Activated CD8-positive, alpha-beta memory T cell treated with anti-CD3 and anti-CD28 coated beads, Interleukin-2, amount 10 ng/mL, durations not matched to agents 7 days and 5 days (primary cell): ENCODE measurements at regions not wholly inside any gene's neighbourhood (a gene's known extent, or its start where the extent isn't known, plus 50 kb on each side); places are given as distances from the start of the nearest gene placed in this dataset.

Source experiments
- ATAC-seq: fragments of 150-1000 bp; cut with Tn5 transposase; one replicate; pipeline ENCODE4 v1.10.0; 2021; ENCODE audit warnings: moderate library complexity
- CTCF ChIA-PET: fragments of 350-600 bp; sonication (Branson Sonifier 250); formaldehyde crosslinking; loops from one replicate; lab custom pipeline; 2021; ENCODE audit warnings: antibody characterized with exemption; lab: Charles Lee
- DNase-seq: peaks from one replicate; pipeline ENCODE4 v3.0.0-alpha.2; 2020
- H3K27ac Mint-ChIP-seq: one replicate; pipeline ENCODE4 v1.8.0; 2021; ENCODE audit warnings: mild to moderate bottlenecking, mixed read lengths
- H3K27me3 Mint-ChIP-seq: one replicate; pipeline ENCODE4 v1.8.0; 2021; ENCODE audit warnings: mixed read lengths
- H3K36me3 Mint-ChIP-seq: one replicate; pipeline ENCODE4 v1.8.0; 2021; ENCODE audit warnings: mild to moderate bottlenecking, mixed read lengths
- H3K4me1 Mint-ChIP-seq: one replicate; pipeline ENCODE4 v1.8.0; 2021; ENCODE audit warnings: mixed read lengths
- H3K4me3 Mint-ChIP-seq: one replicate; pipeline ENCODE4 v1.8.0; 2021; ENCODE audit warnings: mild to moderate bottlenecking, moderate library complexity, mixed read lengths
- H3K9me3 Mint-ChIP-seq: one replicate; pipeline ENCODE4 v1.8.0; 2022; ENCODE audit warnings: low read depth, mixed read lengths

GRCh38 chr11:106276126-106276525 is 198.7 kb downstream of the AASDHPPT start:
- no peaks in the 10 kb centered on the region for H3K36me3 Mint-ChIP-seq
- no peaks in the 10 kb centered on the region for H3K27me3 Mint-ChIP-seq
- no peaks in the 10 kb centered on the region for H3K4me1 Mint-ChIP-seq
- CTCF ChIA-PET = no interaction called here
- H3K4me3 Mint-ChIP-seq = no peak overlapping the region
- no peaks in the 10 kb centered on the region for H3K9me3 Mint-ChIP-seq
- DNase-seq (no peak), ATAC-seq (no peak)
- H3K27ac Mint-ChIP-seq = no peak overlapping the region

GRCh38 chr11:106276859-106277436 is 199.5 kb downstream of the AASDHPPT start:
- Mint-ChIP-seq H3K9me3 (no peaks in the 10 kb centered on the region), H3K4me1 (no peaks in the 10 kb centered on the region), H3K36me3 (no peaks in the 10 kb centered on the region), H3K4me3 (no peak overlapping the region), H3K27ac (no peak overlapping the region), H3K27me3 (no peaks in the 10 kb centered on the region)
- ATAC-seq (no peak), DNase-seq (no peak)
- CTCF ChIA-PET = no interaction called here

GRCh38 chr11:106277484-106277883 is 200.0 kb downstream of the AASDHPPT start:
- Mint-ChIP-seq H3K27ac (no peak overlapping the region), H3K36me3 (no peaks in the 10 kb centered on the region), H3K9me3 (no peaks in the 10 kb centered on the region), H3K4me1 (no peaks in the 10 kb centered on the region), H3K4me3 (no peak overlapping the region), H3K27me3 (no peaks in the 10 kb centered on the region)
- DNase-seq (no peak), ATAC-seq (no peak)
- CTCF ChIA-PET = no interaction called here

- no peak for DNase-seq
- Mint-ChIP-seq H3K36me3 (no peaks in the 10 kb centered on the region), H3K27ac (no peak overlapping the region), H3K4me1 (no peaks in the 10 kb centered on the region), H3K9me3 (no peaks in the 10 kb centered on the region), H3K27me3 (no peaks in the 10 kb centered on the region), H3K4me3 (no peak overlapping the region)
- CTCF ChIA-PET = no interaction called here
- ATAC-seq = no peak
Measured at GRCh38 chr11:106278391-106278790, 200.9 kb downstream of the AASDHPPT start.

- ATAC-seq (no peak), DNase-seq (no peak)
- Mint-ChIP-seq H3K27ac (no peak overlapping the region), H3K36me3 (no peaks in the 10 kb centered on the region), H3K27me3 (no peaks in the 10 kb centered on the region), H3K4me3 (no peak overlapping the region), H3K4me1 (no peaks in the 10 kb centered on the region), H3K9me3 (peaks cover 2% of the 10 kb centered on the region)
- CTCF ChIA-PET = no interaction called here
Measured at GRCh38 chr11:106280036-106280435, 202.6 kb downstream of the AASDHPPT start.

- CTCF ChIA-PET = no interaction called here
- no peak overlapping the region for H3K4me3 Mint-ChIP-seq
- peaks cover 2% of the 10 kb centered on the region for H3K9me3 Mint-ChIP-seq
- no peak for ATAC-seq
- no peak overlapping the region for H3K27ac Mint-ChIP-seq
- no peaks in the 10 kb centered on the region for H3K36me3 Mint-ChIP-seq
- H3K4me1 Mint-ChIP-seq = no peaks in the 10 kb centered on the region
- DNase-seq = no peak
- no peaks in the 10 kb centered on the region for H3K27me3 Mint-ChIP-seq
Measured at GRCh38 chr11:106281455-106282173, 204.2 kb downstream of the AASDHPPT start.

GRCh38 chr11:106286881-106287504 is 209.5 kb downstream of the AASDHPPT start:
- H3K27me3 Mint-ChIP-seq = no peaks in the 10 kb centered on the region
- no peaks in the 10 kb centered on the region for H3K4me1 Mint-ChIP-seq
- no peak overlapping the region for H3K27ac Mint-ChIP-seq
- H3K36me3 Mint-ChIP-seq = no peaks in the 10 kb centered on the region
- ATAC-seq = no peak
- H3K4me3 Mint-ChIP-seq = no peak overlapping the region
- H3K9me3 Mint-ChIP-seq = peaks cover 2% of the 10 kb centered on the region
- no peak for DNase-seq
- CTCF ChIA-PET = no interaction called here

- Mint-ChIP-seq H3K27ac (no peak overlapping the region), H3K4me3 (no peak overlapping the region), H3K4me1 (no peaks in the 10 kb centered on the region), H3K27me3 (no peaks in the 10 kb centered on the region), H3K9me3 (peaks cover 2% of the 10 kb centered on the region), H3K36me3 (no peaks in the 10 kb centered on the region)
- DNase-seq (no peak), ATAC-seq (no peak)
- CTCF ChIA-PET = no interaction called here
Measured at GRCh38 chr11:106288057-106288456, 210.6 kb downstream of the AASDHPPT start.

- Mint-ChIP-seq H3K27me3 (no peaks in the 10 kb centered on the region), H3K4me1 (no peaks in the 10 kb centered on the region), H3K9me3 (no peaks in the 10 kb centered on the region), H3K4me3 (no peak overlapping the region), H3K27ac (no peak overlapping the region), H3K36me3 (no peaks in the 10 kb centered on the region)
- ATAC-seq (no peak), DNase-seq (no peak)
- CTCF ChIA-PET = no interaction called here
Measured at GRCh38 chr11:106288822-106289387, 211.4 kb downstream of the AASDHPPT start.

- Mint-ChIP-seq H3K27me3 (no peaks in the 10 kb centered on the region), H3K4me3 (no peak overlapping the region), H3K9me3 (no peaks in the 10 kb centered on the region), H3K4me1 (no peaks in the 10 kb centered on the region), H3K36me3 (no peaks in the 10 kb centered on the region), H3K27ac (no peak overlapping the region)
- CTCF ChIA-PET = no interaction called here
- DNase-seq (no peak), ATAC-seq (no peak)
Measured at GRCh38 chr11:106292526-106292925, 215.1 kb downstream of the AASDHPPT start.

GRCh38 chr11:106295974-106296373 is 218.5 kb downstream of the AASDHPPT start:
- CTCF ChIA-PET = interaction anchor here (1.0 kb wide), 1 partner anchor 11 kb away, joined by 3 read pairs; no protein-coding TSS in a partner anchor

GRCh38 chr11:106302416-106302815 is 225.0 kb downstream of the AASDHPPT start:
- DNase-seq = no peak
- no peak overlapping the region for H3K27ac Mint-ChIP-seq
- no peaks in the 10 kb centered on the region for H3K36me3 Mint-ChIP-seq
- no peak for ATAC-seq
- peaks cover 4% of the 10 kb centered on the region for H3K9me3 Mint-ChIP-seq
- H3K4me3 Mint-ChIP-seq = no peak overlapping the region
- CTCF ChIA-PET = no interaction called here
- H3K4me1 Mint-ChIP-seq = no peaks in the 10 kb centered on the region
- no peaks in the 10 kb centered on the region for H3K27me3 Mint-ChIP-seq

More at GRCh38 chr11:106295974-106296373, 218.5 kb downstream of the AASDHPPT start:
- DNase-seq (no peak), ATAC-seq (no peak)
- Mint-ChIP-seq H3K4me1 (no peaks in the 10 kb centered on the region), H3K27ac (no peak overlapping the region), H3K4me3 (no peak overlapping the region), H3K9me3 (peaks cover 4% of the 10 kb centered on the region), H3K27me3 (no peaks in the 10 kb centered on the region), H3K36me3 (no peaks in the 10 kb centered on the region)

- H3K4me3 Mint-ChIP-seq = no peak overlapping the region
- CTCF ChIA-PET = no interaction called here
- ATAC-seq (no peak), DNase-seq (no peak)
- H3K36me3 Mint-ChIP-seq = no peaks in the 10 kb centered on the region
- no peaks in the 10 kb centered on the region for H3K4me1 Mint-ChIP-seq
- H3K27ac Mint-ChIP-seq = no peak overlapping the region
- no peaks in the 10 kb centered on the region for H3K27me3 Mint-ChIP-seq
- no peaks in the 10 kb centered on the region for H3K9me3 Mint-ChIP-seq
Measured at GRCh38 chr11:106304274-106304673, 226.8 kb downstream of the AASDHPPT start.

- CTCF ChIA-PET = no interaction called here
- H3K4me1 Mint-ChIP-seq = no peaks in the 10 kb centered on the region
- no peaks in the 10 kb centered on the region for H3K27me3 Mint-ChIP-seq
- DNase-seq (no peak), ATAC-seq (no peak)
- H3K4me3 Mint-ChIP-seq = no peak overlapping the region
- no peaks in the 10 kb centered on the region for H3K9me3 Mint-ChIP-seq
- H3K36me3 Mint-ChIP-seq = no peaks in the 10 kb centered on the region
- H3K27ac Mint-ChIP-seq = no peak overlapping the region
Measured at GRCh38 chr11:106305458-106305857, 228.0 kb downstream of the AASDHPPT start.
